ENCODE measurements at regions not wholly inside any gene's neighbourhood (a gene's known extent, or its start where the extent isn't known, plus 50 kb on each side); places are given as distances from the start of the nearest gene placed in this dataset.

DNA sequence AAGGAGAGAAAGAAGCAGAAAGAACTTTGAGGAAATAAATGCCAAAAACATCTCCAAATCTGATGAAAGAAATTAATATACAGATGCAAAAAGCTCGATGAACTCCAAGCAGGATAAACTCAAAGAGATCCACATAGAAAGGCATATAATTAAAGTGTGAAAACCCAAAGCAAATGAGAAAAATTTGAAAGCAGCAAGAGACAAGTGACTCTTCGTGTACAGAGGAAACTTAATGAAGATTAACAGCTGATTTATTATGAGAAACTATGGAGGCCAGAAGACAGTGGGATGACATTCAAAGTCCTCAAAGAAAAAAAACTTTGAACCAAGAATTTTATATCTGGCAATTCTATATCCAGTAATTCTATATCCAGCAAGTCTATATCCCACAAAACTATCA, 163.0 kb upstream of the TMCC3 start:
- TF ChIP-seq POLR2AphosphoS5 (IDR thresholded peaks at IDR 0.05; ENCODE audit: borderline replicate concordance, low read depth, low read length) (no peak), EZH2 (IDR thresholded peaks at IDR 0.05) (no peak)

All from SK-N-MC (cell line).